DOHH2 (cell line): ENCODE measurements at regions not wholly inside any gene's neighbourhood (a gene's known extent, or its start where the extent isn't known, plus 50 kb on each side); places are given as distances from the start of the nearest gene placed in this dataset.

Source experiments
- H3F3A ChIP-seq: fragments of 200-600 bp; sonication (generic), shearing (Covaris generic); 2 replicates; pipeline ENCODE4 v1.6.0; 2016; ENCODE audit warnings: antibody characterized with exemption, mild to moderate bottlenecking; ENCODE audit not compliant: control insufficient read depth, insufficient read depth
- H3K27ac ChIP-seq: fragments of 200-600 bp; sonication (generic); 2 replicates; pipeline ENCODE4 v1.5.1; 2014; ENCODE audit warnings: low read depth, mild to moderate bottlenecking, low read length, moderate library complexity
- H3K27me3 ChIP-seq: fragments of 200-600 bp; sonication (generic); 2 replicates; pipeline ENCODE4 v1.6.1; 2014; ENCODE audit warnings: mild to moderate bottlenecking, low read length, mixed read lengths; ENCODE audit not compliant: control insufficient read depth
- H3K36me3 ChIP-seq: fragments of 200-600 bp; sonication (generic); 2 replicates; pipeline ENCODE4 v1.6.1; 2014; ENCODE audit warnings: mild to moderate bottlenecking, low read length, moderate library complexity, mixed read lengths; ENCODE audit not compliant: control insufficient read depth
- H3K4me1 ChIP-seq: fragments of 200-600 bp; sonication (generic); 2 replicates; pipeline ENCODE4 v1.6.1; 2014; ENCODE audit warnings: mild to moderate bottlenecking, low read length, mixed read lengths; ENCODE audit not compliant: control insufficient read depth
- H3K4me2 ChIP-seq: fragments of 200-600 bp; sonication (generic); 2 replicates; pipeline ENCODE4 v1.6.0; 2014; ENCODE audit warnings: mild to moderate bottlenecking, low read length, moderate library complexity
- H3K4me3 ChIP-seq: fragments of 200-600 bp; sonication (generic); 2 replicates; pipeline ENCODE4 v1.5.1; 2014; ENCODE audit warnings: mild to moderate bottlenecking, low read length, mixed read lengths
- H3K79me2 ChIP-seq: fragments of 200-600 bp; sonication (generic); 2 replicates; pipeline ENCODE4 v1.6.1; 2014; ENCODE audit warnings: mild to moderate bottlenecking, low read length, mixed read lengths; ENCODE audit not compliant: control insufficient read depth
- H3K9me2 ChIP-seq: fragments of 200-600 bp; sonication (generic); replicated peaks from 2 replicates; pipeline ENCODE4 v1.6.1; 2014; ENCODE audit warnings: mild to moderate bottlenecking, low read length, mixed read lengths; ENCODE audit not compliant: control insufficient read depth
- H3K9me3 ChIP-seq: fragments of 200-600 bp; sonication (generic); 2 replicates; pipeline ENCODE4 v1.6.1; 2014; ENCODE audit warnings: antibody characterized with exemption, low read length, mixed read lengths; ENCODE audit not compliant: control insufficient read depth, insufficient read depth
- H4K20me1 ChIP-seq: fragments of 200-600 bp; sonication (generic); 2 replicates; pipeline ENCODE4 v1.6.0; 2014; ENCODE audit warnings: low read depth, mild to moderate bottlenecking, antibody characterized with exemption, low read length, moderate library complexity; ENCODE audit not compliant: control insufficient read depth, insufficient read depth
- CTCF ChIP-seq: fragments of 200-600 bp; sonication (generic); IDR thresholded peaks from one replicate; pipeline ENCODE4 v1.5.1; 2014; ENCODE audit warnings: antibody characterized with exemption, mild to moderate bottlenecking, low read depth, low read length; ENCODE audit not compliant: poor library complexity, severe bottlenecking
- EZH2phosphoT487 ChIP-seq: fragments of 200-600 bp; sonication (generic); IDR thresholded peaks from 2 replicates; pipeline ENCODE4 v1.6.1; 2017; ENCODE audit warnings: borderline replicate concordance, mild to moderate bottlenecking, antibody characterized with exemption, low read length, moderate library complexity, mixed read lengths

DNA sequence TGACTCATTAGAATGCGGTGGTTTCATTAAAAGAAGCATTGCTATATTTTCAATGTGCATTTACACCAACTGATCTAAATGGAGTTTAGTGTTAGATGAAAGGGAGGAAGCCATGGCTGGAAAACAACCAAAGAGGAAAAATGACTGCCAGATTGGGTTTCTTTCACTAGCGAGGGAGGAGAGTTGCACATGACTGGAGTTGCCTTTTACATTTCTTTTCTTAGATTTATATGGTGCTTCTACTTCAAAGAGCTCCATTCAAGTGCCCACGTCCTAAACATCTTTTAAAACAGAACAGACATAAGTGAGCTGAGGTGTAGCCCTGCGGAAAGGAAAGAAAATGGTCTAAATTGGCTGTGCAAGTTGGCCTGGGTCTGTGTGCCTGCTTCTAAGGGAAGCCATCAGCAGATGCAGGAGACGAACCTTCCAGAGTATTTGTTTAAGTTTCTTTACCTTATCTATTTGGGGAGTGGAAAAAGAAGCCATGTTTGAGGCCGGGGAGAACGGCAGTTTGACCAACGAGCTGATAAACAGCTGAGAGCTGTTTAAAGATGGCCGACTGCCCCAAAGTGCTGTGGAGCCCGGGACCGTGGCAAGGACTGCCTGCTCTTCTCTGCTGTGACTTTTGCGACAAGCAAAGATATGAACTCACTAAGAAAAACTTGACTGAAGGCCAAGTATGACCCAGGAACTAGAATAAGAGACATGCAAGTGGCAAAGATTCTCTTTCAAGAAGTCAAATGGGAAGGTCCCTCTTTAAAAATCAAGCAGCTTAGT lies 327.0 kb downstream of the ZNF516 start:
- Histone ChIP-seq H3K4me2 (no peak overlapping the region), H3F3A (no peaks in the 10 kb centered on the region), H4K20me1 (no peaks in the 10 kb centered on the region), H3K27me3 (no peaks in the 10 kb centered on the region), H3K4me3 (no peak overlapping the region), H3K4me1 (no peaks in the 10 kb centered on the region), H3K79me2 (no peaks in the 10 kb centered on the region), H3K9me3 (no peaks in the 10 kb centered on the region), H3K27ac (no peak overlapping the region), H3K36me3 (no peaks in the 10 kb centered on the region), H3K9me2 (no peaks in the 10 kb centered on the region; the same call in 1 of the 2 replicates)
- TF ChIP-seq CTCF = no peak
- no peak for TF ChIP-seq EZH2phosphoT487

DNA sequence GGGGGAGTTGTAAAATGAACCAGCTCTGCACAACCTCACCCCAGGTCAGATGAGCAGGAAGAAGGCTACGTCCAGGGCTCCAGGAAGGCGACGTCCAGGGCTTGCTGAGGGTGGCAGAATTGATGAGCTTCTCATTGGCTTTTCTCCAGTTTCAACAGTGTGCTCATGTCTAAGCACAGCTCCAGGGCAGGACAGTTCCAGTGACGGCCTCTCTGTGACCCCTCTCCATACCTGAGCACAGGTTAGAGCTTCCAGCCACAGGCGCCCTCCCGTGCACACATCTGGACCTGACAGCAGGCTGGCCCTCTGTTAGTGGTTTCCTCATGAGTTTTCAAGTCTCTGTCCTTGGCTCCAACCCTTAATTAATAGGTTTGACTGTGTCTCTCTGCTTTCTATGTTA lies 327.6 kb downstream of the ZNF516 start:
- TF ChIP-seq CTCF = no peak
- TF ChIP-seq EZH2phosphoT487 = no peak
- Histone ChIP-seq H3K79me2 (no peaks in the 10 kb centered on the region), H3F3A (no peaks in the 10 kb centered on the region), H3K4me3 (no peak overlapping the region), H3K9me2 (no peaks in the 10 kb centered on the region; the same call in 1 of the 2 replicates), H3K9me3 (no peaks in the 10 kb centered on the region), H3K36me3 (no peaks in the 10 kb centered on the region), H3K4me1 (peaks cover 3% of the 10 kb centered on the region), H3K27ac (no peak overlapping the region), H3K4me2 (no peak overlapping the region), H4K20me1 (no peaks in the 10 kb centered on the region), H3K27me3 (no peaks in the 10 kb centered on the region)

DNA sequence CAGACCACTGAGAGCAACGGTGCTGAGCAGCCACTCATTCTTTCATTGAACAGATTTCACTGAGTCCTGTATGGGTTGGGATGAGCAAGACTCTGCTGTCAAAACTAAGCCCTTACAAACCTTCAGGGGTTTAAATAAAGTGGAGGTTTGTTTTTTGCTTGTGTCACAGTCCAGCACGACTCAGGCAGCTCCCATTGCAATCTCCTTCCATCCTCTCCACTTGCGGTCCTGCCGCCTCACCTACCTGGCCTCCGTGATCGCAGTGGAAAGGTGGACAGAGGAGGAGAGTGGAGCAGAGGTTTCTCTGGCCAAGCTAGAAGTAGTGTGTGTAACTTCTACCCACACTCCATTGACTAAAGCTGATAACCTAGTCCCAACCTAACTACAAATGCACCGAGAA lies 332.2 kb downstream of the ZNF516 start:
- H3K27ac ChIP-seq = no peak overlapping the region
- no peaks in the 10 kb centered on the region for H3F3A ChIP-seq
- TF ChIP-seq CTCF (no peak), EZH2phosphoT487 (no peak)
- H4K20me1 ChIP-seq = no peaks in the 10 kb centered on the region
- H3K4me3 ChIP-seq = no peak overlapping the region
- peaks cover 12% of the 10 kb centered on the region for H3K4me1 ChIP-seq
- no peak overlapping the region for H3K4me2 ChIP-seq
- H3K36me3 ChIP-seq = no peaks in the 10 kb centered on the region
- H3K27me3 ChIP-seq = no peaks in the 10 kb centered on the region
- H3K9me3 ChIP-seq = no peaks in the 10 kb centered on the region
- no peaks in the 10 kb centered on the region; the same call in 1 of the 2 replicates for H3K9me2 ChIP-seq
- no peaks in the 10 kb centered on the region for H3K79me2 ChIP-seq
